ENCODE measurements at regions not wholly inside any gene's neighbourhood (a gene's known extent, or its start where the extent isn't known, plus 50 kb on each side); places are given as distances from the start of the nearest gene placed in this dataset.

- TF ChIP-seq POLR2A (IDR thresholded peaks at IDR 0.05) (no peak), CTCF (IDR thresholded peaks at IDR 0.05) (no peak)
- H3K27ac ChIP-seq: no peak overlapping the region
- no peaks in the 10 kb centered on the region for H3K36me3 ChIP-seq (replicated peaks in 1 of 2; ENCODE audit: insufficient read depth in 1 of 2, low read depth in 2 of 2)
- no peak overlapping the region for H3K4me3 ChIP-seq
- DNase-seq (no peak), ATAC-seq (no peak)
- peaks cover 0 to 7% (median 0%) of the 10 kb centered on the region in 3 donors for H3K9me3 ChIP-seq
- no peaks in the 10 kb centered on the region for H3K27me3 ChIP-seq
- intact Hi-C loops (cut with DNase I): no loop called here
- H3K4me1 ChIP-seq: no peaks in the 10 kb centered on the region
- WGBS, 2 donors: 39 to 48% methylated on average over 2 of the region's 2 CpGs
These were observed 125.2 kb upstream of the DAAM1 start for GRCh38 chr14:59063259-59063658.

GRCh38 chr14:59067127-59067894, 121.2 kb upstream of the DAAM1 start:
- no peak overlapping the region for H3K4me3 ChIP-seq
- no peak for ATAC-seq
- WGBS, 2 donors: 37 to 58% methylated on average over 4 of the region's 4 CpGs
- DNase-seq: no peak
- TF ChIP-seq CTCF (IDR thresholded peaks at IDR 0.05) (no peak), POLR2A (IDR thresholded peaks at IDR 0.05) (no peak)
- no peaks in the 10 kb centered on the region for H3K36me3 ChIP-seq (replicated peaks in 1 of 2; ENCODE audit: insufficient read depth in 1 of 2, low read depth in 2 of 2)
- no peak overlapping the region for H3K27ac ChIP-seq
- peaks cover 0 to 7% (median 0%) of the 10 kb centered on the region in 3 donors for H3K9me3 ChIP-seq
- H3K4me1 ChIP-seq: no peaks in the 10 kb centered on the region
- H3K27me3 ChIP-seq: no peaks in the 10 kb centered on the region
- intact Hi-C loops (cut with DNase I): no loop called here

DNA sequence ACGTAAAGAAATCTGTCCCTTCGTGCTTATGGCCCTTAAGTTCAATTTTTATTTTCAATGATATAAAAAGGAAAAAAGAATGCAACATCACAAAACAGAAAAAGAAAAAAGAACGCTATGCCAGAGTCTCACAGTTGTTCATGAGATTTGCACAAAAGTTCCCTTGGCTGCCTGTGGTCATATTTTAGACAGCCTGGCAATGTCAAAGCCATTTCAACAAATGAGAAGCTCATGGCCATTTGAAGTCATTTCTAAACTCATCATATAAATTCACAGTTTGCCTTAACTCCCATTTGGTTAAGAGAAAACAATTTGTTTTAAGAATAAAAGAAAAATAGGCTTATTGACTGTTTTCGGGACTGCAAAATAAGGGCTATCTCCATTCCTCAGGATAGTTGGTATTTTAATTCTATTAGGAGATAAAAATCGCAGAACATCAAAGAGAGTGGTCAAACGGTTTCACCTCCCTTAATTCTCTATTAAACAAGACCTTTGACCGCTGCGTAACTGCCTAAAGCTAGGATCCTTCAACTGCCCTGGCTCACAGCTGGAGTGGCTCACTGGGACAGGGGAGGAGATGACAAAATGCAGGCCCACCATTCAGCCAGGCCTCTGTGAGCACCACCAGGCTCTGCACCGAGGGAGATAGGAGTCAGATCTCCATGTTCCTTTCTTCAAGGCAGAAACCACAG, 119.2 kb upstream of the DAAM1 start:
- Histone ChIP-seq H3K4me3 (no peak overlapping the region), H3K27me3 (no peaks in the 10 kb centered on the region), H3K4me1 (no peaks in the 10 kb centered on the region), H3K27ac (no peak overlapping the region), H3K36me3 (replicated peaks in 1 of 2; ENCODE audit: insufficient read depth in 1 of 2, low read depth in 2 of 2) (no peaks in the 10 kb centered on the region), H3K9me3 (no peaks in the 10 kb centered on the region)
- ATAC-seq: no peak
- intact Hi-C loops (cut with DNase I): no loop called here
- WGBS, 2 donors: 69% methylated on average over 9 of the region's 9 CpGs
- no peak for TF ChIP-seq CTCF (IDR thresholded peaks at IDR 0.05)
- no peak for TF ChIP-seq POLR2A (IDR thresholded peaks at IDR 0.05)
- no peak for DNase-seq

- no peak for TF ChIP-seq POLR2A (IDR thresholded peaks at IDR 0.05)
- TF ChIP-seq CTCF (IDR thresholded peaks at IDR 0.05): no peak
- Histone ChIP-seq H3K27me3 (no peaks in the 10 kb centered on the region), H3K27ac (no peak overlapping the region), H3K4me1 (no peaks in the 10 kb centered on the region), H3K4me3 (no peak overlapping the region), H3K36me3 (replicated peaks in 1 of 2; ENCODE audit: insufficient read depth in 1 of 2, low read depth in 2 of 2) (no peaks in the 10 kb centered on the region), H3K9me3 (no peaks in the 10 kb centered on the region)
- DNase-seq: no peak
- WGBS, 2 donors: 27 to 53% methylated on average over 2 of the region's 2 CpGs
- intact Hi-C loops (cut with DNase I): no loop called here
- no peak for ATAC-seq
These were observed 113.0 kb upstream of the DAAM1 start for GRCh38 chr14:59075506-59075905.
